GM13977 (cell line): ENCODE measurements at regions not wholly inside any gene's neighbourhood (a gene's known extent, or its start where the extent isn't known, plus 50 kb on each side); places are given as distances from the start of the nearest gene placed in this dataset.

ENCODE experiments used
- DNase-seq: peaks from one replicate; pipeline ENCODE4 v3.0.0; 2012; ENCODE audit warnings: low spot score
- in situ Hi-C: fragments of 300-500 bp; cut with MboI; formaldehyde crosslinking; loops from one replicate; pipeline ENCODE4 v1.12.0; 2022; ENCODE audit warnings: low sequenced_read_pairs, low pct_unique_long_range_greater_than_20kb, mixed read lengths, inconsistent platforms; ENCODE audit not compliant: unreplicated experiment
- TF ChIP-seq, protein P1 (sequence below): IDR thresholded peaks from 2 replicates; pipeline ENCODE4 v1.5.1; 2012; ENCODE audit warnings: mild to moderate bottlenecking, control low read depth; ENCODE audit not compliant: insufficient read depth; ENCODE audit errors: extremely low read depth, missing control alignments

DNA sequence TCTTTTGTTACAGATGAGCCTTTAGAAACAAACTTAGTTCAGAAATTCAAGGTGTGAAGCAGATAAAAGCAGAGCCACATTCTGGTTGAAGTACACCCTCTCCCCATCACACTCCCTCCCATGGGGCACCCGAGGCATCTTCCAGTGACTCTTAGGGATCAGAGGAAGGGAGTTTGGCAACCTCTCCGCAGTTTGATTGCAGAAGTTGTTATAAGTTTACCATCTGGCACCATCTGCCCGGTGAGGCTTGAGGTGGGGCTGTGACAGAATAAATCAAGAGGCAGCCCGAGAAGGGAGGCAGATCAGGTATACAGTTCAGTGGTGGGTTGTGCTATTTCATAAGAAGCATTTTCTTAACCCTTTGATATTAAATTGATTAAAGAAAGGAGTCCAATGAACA is 458.6 kb upstream of the CLINT1 start:
- in situ Hi-C loops = no loop called here
- TF ChIP-seq, protein P1, sequence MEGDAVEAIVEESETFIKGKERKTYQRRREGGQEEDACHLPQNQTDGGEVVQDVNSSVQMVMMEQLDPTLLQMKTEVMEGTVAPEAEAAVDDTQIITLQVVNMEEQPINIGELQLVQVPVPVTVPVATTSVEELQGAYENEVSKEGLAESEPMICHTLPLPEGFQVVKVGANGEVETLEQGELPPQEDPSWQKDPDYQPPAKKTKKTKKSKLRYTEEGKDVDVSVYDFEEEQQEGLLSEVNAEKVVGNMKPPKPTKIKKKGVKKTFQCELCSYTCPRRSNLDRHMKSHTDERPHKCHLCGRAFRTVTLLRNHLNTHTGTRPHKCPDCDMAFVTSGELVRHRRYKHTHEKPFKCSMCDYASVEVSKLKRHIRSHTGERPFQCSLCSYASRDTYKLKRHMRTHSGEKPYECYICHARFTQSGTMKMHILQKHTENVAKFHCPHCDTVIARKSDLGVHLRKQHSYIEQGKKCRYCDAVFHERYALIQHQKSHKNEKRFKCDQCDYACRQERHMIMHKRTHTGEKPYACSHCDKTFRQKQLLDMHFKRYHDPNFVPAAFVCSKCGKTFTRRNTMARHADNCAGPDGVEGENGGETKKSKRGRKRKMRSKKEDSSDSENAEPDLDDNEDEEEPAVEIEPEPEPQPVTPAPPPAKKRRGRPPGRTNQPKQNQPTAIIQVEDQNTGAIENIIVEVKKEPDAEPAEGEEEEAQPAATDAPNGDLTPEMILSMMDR = no peak
- no peak for DNase-seq

DNA sequence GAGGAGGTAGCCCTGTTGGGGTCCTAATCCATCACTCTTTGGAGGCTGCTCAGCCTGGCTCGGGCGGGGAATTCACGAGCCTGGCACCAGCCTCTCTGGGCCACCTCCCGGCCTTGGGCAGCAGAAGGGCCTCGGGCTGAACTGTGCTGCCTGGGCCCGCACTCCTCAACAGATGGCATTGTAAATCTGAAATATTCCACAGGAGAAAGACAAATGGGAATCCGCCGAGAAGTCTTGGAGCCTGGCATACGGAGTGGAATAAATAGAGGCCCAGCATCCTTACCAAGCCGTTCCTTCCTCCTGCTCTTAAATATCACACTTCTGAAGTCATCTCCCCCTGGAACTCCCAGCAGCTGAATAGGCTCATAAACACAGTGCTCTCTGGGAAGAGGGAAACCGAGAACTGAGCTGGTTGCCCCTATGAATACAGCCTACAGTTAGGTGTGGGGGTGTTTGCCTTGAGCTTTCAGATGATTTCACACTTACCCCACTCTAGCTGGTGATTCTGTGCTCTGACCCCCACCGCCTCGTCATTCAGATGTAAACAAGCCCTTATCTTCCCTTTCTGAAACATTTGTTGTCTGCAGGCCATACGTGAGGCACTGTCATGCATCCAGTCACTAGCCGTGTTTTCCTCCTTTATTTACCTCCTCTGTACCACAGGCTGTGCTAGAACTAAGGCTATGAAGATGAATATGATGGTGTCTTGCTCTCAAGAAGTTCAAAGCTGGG is 455.0 kb upstream of the CLINT1 start:
- TF ChIP-seq, protein P1 = no peak
- in situ Hi-C loops = no loop called here
- no peak for DNase-seq

DNA sequence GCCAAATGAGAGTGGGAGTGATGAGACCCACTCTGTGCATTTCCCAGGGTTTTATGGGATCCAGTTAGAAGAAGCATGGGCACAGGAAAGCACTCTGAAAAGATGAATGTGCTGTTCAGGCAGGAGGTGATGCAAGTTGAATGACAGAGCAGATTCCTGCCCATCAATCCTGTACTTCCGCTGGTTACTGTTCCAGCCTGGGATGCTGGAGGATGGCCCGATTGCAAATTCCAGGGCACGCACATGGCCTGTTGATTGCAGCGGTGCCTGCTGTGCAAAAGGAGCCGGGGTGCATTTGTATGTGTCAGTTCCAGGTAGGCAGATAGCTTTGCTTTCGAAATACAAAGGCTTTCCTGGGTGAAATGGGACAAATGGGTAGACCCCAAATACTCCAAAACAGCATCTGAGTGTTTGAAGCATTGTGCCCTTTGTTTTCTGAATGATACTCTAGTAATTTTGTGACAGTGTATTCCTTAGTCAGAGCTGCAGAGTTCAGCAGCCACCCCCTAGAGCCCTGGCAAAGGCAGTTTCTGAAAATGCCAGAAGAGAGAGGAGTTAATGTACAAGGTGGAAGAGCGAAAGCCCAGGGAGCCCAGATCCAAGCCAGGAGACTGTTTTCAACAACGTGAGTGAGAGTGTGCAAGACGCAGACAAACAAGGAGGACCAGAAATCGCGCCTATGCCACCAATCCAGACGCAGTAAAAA is 454.2 kb upstream of the CLINT1 start:
- TF ChIP-seq, protein P1 = no peak
- in situ Hi-C loops = no loop called here
- DNase-seq = no peak

DNA sequence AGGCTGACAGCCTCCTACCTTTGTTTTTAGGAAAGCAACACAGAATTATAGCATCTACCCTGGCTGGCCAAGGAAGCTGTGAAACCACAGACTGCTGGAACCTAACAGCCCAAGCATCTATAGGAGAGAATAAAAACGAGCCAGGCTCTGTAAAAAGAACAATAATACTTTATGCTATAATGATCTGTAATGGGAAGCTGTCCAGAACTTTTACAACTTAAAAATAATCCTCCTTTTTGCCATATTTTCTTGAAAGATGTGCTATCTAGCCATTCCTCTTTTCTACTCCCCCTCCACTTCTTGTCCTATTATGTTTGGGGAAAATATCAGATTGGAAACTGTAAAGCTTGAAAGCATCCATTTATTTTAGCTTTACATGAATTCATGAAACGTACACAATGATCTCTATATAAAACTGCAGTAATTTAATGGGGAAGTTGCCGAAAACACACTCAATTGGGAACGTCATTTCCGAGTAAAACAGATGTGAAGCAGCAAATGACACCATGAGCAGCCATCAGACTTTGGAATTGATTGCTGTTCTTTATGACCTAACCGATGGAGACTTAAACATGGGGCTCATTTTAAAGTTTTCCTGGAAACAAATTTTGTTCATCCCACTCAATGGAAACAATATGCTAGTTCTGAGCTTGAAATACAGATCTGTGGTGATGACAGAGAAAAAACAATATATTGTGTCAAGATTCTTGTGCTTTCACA is 450.3 kb upstream of the CLINT1 start:
- in situ Hi-C loops = no loop called here

GRCh38 chr5:158308429-158309025 is 449.6 kb upstream of the CLINT1 start:
- no peak for DNase-seq
- TF ChIP-seq, protein P1 = no peak
- in situ Hi-C loops = no loop called here

More for the DNA sequence above, 450.3 kb upstream of the CLINT1 start:
- TF ChIP-seq, protein P1 = no peak
- DNase-seq = no peak

DNA sequence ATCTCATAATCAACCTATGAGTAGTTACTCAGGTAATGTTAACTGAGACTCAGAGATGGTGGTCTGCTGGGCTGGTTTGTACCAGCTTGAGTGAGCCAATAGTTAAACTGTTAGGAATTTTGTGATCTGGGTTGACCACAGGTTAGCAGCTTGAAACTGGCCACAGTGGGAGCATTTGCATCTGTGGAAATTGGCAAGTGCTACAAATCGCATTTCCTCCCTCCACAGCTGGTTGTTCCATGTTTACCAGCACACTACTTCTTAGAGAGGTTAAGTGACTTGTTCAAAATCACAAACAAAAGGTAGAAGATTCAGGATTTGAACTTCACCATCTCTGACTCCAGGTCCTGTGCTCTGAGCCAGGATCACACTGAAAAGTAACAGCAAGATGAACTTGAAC is 446.9 kb upstream of the CLINT1 start:
- in situ Hi-C loops = no loop called here
- TF ChIP-seq, protein P1 = no peak
- no peak for DNase-seq
